Hypothalamus (tissue), 51 donors: ENCODE measurements at regions not wholly inside any gene's neighbourhood (a gene's known extent, or its start where the extent isn't known, plus 50 kb on each side); places are given as distances from the start of the nearest gene placed in this dataset.
"Not testable (repeated sequence)": the region's sequence is repeated elsewhere in the genome, so short reads cannot be mapped to it uniquely, and the experiment has no call there.

ENCODE experiments used
- DNase-seq, 51 donors: peaks; one replicate each; lab custom pipeline; 2025; lab: John Stamatoyannopoulos, UW

- no peak for DNase-seq
Measured at GRCh38 chr13:86051134-86052103, 252.2 kb upstream of the SLITRK6 start.

- no peak for DNase-seq
Measured at GRCh38 chr13:86038490-86038889, 239.3 kb upstream of the SLITRK6 start.

GRCh38 chr13:86020351-86021002 is 221.3 kb upstream of the SLITRK6 start:
- DNase-seq, result no peak

- no peak for DNase-seq
Measured at GRCh38 chr13:86006317-86006716, 207.1 kb upstream of the SLITRK6 start.

- no peak for DNase-seq
Measured at GRCh38 chr13:86003029-86003428, 203.8 kb upstream of the SLITRK6 start.

GRCh38 chr13:86000546-86000945 is 201.3 kb upstream of the SLITRK6 start:
- DNase-seq, result no peak

GRCh38 chr13:85997587-85997986 is 198.4 kb upstream of the SLITRK6 start:
- no peak for DNase-seq

- DNase-seq, result no peak
Measured at GRCh38 chr13:85995788-85996418, 196.7 kb upstream of the SLITRK6 start.

- no peak for DNase-seq
Measured at GRCh38 chr13:85993567-85993966, 194.3 kb upstream of the SLITRK6 start.

- no peak for DNase-seq
Measured at GRCh38 chr13:85990397-85990796, 191.2 kb upstream of the SLITRK6 start.

GRCh38 chr13:85985797-85986196 is 186.6 kb upstream of the SLITRK6 start:
- DNase-seq, result no peak

- DNase-seq, result no peak
Measured at GRCh38 chr13:85982102-85982501, 182.9 kb upstream of the SLITRK6 start.

- not testable (repeated sequence) for DNase-seq
Measured at GRCh38 chr13:85980447-85980846, 181.2 kb upstream of the SLITRK6 start.

- DNase-seq, result no peak
Measured at GRCh38 chr13:85976242-85976641, 177.0 kb upstream of the SLITRK6 start.

GRCh38 chr13:85974608-85975366 is 175.6 kb upstream of the SLITRK6 start:
- no peak for DNase-seq

GRCh38 chr13:85970727-85971126 is 171.5 kb upstream of the SLITRK6 start:
- no peak for DNase-seq

GRCh38 chr13:85969331-85969730 is 170.1 kb upstream of the SLITRK6 start:
- no peak for DNase-seq

- DNase-seq, result no peak
Measured at GRCh38 chr13:85935868-85936467, 136.7 kb upstream of the SLITRK6 start.

- DNase-seq, result no peak
Measured at GRCh38 chr13:85930108-85930507, 130.9 kb upstream of the SLITRK6 start.

GRCh38 chr13:85910962-85911361 is 111.7 kb upstream of the SLITRK6 start:
- no peak for DNase-seq
